NCI-H460 (cell line): ENCODE measurements at regions not wholly inside any gene's neighbourhood (a gene's known extent, or its start where the extent isn't known, plus 50 kb on each side); places are given as distances from the start of the nearest gene placed in this dataset.

Experiments
- DNase-seq: peaks from one replicate; pipeline ENCODE4 v3.0.0-alpha.2; 2016; ENCODE audit warnings: low read depth; ENCODE audit errors: extremely low read depth

- no peak for DNase-seq
These were observed 146.5 kb upstream of the ARGLU1 start for GRCh38 chr13:106714271-106714982.

DNA sequence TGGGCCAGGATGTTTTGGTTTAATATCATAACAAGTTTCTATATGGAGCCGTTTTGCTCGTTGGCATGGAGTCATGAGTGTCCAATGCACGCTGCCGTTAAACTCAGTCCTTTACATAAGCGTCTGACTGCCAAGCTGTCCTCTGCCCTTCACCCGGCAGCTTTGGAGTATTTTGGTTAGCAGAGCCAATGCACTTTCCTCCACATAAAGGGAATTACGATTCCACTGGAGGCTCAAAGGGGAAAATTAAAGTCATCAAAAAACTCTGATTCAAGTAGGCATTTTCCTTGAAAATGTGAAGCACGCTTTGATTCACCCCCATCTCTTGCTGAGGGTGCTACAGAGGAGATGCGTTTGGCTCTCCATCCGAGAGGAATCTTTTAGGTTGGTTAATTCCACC is 144.4 kb upstream of the ARGLU1 start:
- DNase-seq: no peak

DNA sequence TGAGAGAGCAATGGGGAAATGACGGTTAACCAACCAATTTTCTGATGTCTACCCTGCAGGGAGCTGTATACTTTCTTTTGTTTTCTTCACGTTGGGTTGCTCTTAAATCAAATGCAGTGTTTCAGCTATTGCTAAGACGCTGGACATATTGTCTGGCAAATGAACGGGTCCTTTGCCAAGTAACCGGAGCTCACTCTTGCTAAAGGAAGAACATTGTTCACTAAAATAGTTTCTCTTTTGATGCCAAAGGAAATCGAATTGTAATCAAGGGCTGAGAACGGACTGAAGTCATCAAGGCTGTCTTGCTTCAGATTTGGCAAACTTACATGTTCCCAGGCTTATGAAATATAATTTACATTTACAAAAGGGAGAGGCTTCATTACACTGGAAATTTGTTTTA is 142.3 kb upstream of the ARGLU1 start:
- DNase-seq: no peak

GRCh38 chr13:106709522-106709921 is 141.6 kb upstream of the ARGLU1 start:
- DNase-seq: no peak

- DNase-seq: no peak
These were observed 134.6 kb upstream of the ARGLU1 start for GRCh38 chr13:106702505-106702904.

GRCh38 chr13:106701771-106702341 is 133.9 kb upstream of the ARGLU1 start:
- DNase-seq: no peak

- no peak for DNase-seq
These were observed 132.5 kb upstream of the ARGLU1 start for GRCh38 chr13:106700439-106700838.

DNA sequence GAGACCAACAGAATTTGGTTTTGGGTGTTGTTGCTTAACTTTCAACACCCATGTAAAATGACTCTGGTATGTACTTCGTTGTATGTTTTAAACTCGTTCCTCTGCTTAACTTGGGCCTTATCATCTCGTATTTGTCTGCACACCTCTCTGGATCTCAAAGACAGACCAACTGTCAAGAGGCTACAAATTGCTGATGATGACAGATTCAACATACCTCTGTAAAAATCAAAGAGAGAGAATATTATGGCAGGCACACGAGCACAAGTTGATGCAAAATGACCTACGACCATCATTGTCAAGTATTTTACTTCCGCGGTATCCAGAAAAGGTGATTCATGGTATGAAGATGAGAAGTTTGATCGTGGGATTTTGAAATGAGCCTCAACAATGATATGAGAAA is 132.1 kb upstream of the ARGLU1 start:
- DNase-seq: no peak

GRCh38 chr13:106699311-106699710 is 131.4 kb upstream of the ARGLU1 start:
- DNase-seq: no peak

DNA sequence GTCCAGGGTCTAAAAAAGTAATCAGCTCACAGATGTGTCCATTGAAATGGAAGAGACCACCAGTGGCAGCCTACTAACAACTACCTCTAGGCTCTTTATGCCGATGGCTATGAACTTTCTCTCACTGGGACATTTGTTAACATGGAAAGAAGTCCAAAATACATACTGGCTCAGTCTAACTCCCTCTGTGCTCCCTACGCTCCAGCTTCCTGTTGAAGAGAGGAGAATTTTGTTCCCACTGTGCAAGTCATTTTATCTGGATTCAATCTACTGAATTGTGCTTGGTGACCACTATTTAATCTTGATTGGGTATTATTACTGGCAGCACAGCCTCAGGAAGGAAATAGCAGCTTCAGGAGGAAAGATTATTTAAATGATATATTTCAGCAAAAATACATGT is 128.8 kb upstream of the ARGLU1 start:
- no peak for DNase-seq

DNA sequence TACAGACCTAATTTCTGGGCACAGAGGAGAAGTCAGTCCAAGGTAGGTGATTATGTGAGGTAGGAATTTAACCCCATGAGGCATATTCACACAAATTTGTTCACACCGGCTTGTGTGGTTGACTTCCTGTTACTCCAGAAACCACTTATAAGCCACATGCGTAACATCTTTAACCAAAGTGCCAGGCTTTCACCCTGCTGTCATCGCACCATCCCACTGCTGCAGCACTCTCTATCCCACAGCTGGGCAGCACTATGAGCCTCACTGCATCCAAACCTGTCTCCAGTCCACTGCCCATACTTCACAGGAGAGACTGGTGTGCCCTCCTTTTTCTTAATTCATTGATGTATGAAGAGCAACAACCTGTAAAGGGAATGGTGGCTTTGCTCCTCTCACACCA is 128.2 kb upstream of the ARGLU1 start:
- no peak for DNase-seq

DNA sequence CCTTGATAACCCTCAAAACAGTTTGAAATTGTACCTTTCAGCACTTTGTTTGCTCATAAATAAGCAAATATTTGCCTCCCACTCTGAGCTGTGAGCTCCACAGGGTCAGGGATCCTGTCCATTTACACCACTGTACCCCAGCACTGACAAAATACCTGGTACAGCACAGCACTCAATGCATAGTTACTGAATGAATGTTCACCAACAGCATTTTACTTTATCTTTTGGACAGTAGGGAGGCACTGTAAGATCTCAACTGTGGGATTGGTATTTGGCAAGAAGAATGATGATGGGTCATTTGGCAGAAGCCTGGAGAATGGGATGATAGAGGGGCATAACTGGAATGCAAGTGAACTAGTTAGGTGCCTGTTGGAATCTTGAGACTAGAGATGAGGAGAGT is 127.2 kb upstream of the ARGLU1 start:
- DNase-seq: no peak

DNA sequence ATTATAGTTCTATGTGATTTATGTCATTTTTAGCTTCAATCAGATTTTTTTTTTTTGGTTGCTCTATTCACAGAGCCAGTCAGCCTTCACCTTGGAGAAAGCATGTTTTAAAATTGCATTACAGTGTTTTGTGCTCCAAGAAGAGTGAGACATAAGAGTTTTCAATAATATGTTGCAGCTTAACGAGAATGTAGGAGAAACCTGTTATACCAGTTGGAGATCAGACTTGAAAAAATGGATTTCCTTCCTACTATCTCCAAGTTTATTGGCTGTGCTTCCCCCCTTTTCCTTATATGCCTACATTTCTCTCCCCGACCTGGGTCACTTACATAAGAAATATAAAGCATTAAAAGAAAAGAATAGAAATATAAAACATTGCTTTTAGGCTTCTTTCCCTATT is 123.9 kb upstream of the ARGLU1 start:
- no peak for DNase-seq

- no peak for DNase-seq
These were observed 123.4 kb upstream of the ARGLU1 start for GRCh38 chr13:106691341-106691740.

DNA sequence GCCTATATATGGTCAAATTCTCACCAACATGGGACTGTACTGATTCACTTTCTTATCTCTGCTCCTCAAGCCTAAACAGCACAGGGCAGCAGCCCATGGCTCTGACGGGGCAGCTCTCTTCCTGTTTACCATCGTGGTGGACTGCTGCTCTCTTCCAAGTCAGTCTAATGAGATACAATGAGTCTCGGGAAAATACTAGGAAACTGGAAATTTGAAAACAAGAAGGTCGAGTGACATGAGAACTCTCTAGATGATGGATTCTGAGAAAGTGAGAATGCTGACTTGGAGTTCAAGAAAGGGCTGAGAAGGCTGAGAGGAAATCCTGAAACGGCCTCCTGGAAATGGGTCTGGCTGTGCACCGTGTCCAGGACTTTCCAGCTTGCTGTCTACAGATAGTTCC is 122.8 kb upstream of the ARGLU1 start:
- no peak for DNase-seq

DNA sequence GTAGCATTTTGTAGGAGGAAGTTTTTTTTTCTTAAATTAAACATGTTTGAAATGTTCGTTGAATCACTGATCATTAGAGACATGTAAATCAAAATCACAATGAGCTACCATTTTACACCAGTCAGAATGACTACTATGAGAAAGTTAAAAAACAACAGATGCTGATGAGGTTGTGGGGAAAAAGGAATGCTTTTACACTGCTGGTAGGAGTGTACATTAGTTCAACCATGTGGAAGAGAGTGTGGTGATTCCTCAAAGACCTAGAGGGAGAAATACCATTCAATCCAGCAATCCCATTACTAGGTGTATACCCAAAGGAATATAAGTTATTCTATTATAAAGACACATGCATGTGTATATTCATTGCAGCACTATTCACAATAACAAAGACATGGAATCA is 122.0 kb upstream of the ARGLU1 start:
- no peak for DNase-seq

DNA sequence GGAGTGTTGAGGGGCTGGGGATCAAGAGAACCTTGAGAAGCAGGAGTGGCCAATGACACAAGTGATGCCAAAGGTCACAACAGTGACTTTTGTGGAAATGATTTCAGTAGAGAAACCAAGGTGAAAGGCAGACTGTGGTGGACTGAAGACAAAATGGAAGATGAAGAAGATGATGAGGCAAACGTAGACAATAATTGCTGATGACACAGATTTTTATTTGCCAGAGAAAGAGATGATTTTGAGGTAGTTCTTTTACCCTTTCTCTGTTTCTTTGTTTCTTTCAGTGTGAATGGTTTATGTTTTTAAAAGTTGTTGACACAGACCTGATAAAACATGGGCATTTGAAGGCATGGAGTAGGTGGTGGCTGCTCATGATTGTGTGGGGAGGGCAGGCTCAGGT is 121.0 kb upstream of the ARGLU1 start:
- DNase-seq: no peak

DNA sequence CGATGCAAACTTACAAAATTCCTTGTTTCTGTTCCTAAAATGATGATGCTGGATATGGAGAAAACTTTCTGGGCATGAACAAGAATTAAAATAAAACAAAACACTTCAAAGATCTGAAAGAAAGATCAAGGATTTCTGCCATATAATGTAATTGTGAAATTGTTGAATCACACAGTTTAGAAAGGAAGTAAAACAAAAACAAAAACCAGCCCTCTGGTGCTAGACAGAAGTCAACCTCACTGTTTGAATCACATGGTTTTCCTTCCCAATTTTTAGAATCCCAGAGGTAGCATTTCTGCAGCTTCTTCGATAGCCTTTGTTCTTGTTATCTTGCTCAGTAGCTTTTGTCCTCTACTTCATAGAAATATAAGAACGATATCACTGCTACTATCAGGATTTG is 118.2 kb upstream of the ARGLU1 start:
- DNase-seq: no peak

- no peak for DNase-seq
These were observed 117.2 kb upstream of the ARGLU1 start for GRCh38 chr13:106685143-106685542.

- no peak for DNase-seq
These were observed 116.0 kb upstream of the ARGLU1 start for GRCh38 chr13:106683918-106684317.

DNA sequence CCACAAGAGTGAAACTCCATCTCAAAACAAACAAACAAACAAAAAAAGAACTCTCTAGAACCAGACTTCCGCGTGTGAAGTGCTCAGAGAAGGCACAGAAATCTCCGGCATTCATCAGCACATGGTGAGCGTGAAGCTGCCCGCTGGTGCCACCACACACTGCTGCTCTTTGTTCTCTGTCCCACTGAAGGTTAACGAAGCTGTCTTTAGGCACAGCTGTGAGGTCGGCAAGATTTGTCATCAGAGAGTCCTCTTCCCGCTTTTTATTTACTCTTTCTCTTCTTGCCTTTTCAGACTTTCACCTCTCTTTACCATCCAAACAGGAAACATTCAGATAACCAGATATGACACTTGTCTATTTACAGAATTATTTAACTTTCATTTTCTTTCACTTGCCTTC is 115.2 kb upstream of the ARGLU1 start:
- no peak for DNase-seq

DNA sequence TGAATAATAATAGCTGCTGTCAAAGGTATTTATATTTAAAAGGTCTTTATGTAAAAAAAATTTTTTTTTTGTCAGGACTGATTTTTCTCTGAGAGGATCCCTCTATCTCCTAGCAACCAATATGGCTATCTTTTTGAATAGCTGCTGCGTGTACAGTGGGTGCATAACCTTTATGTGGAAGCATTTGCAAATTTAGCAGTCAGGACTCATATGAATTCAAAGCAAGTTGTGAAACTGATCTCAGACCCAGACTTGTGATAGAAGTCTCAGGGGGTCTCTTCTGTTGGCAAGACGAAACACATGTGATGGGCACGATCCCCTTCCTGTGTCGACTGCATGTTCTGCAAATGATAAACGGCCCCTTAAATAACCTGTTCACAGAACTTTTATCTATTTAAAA is 114.1 kb upstream of the ARGLU1 start:
- DNase-seq: no peak

DNA sequence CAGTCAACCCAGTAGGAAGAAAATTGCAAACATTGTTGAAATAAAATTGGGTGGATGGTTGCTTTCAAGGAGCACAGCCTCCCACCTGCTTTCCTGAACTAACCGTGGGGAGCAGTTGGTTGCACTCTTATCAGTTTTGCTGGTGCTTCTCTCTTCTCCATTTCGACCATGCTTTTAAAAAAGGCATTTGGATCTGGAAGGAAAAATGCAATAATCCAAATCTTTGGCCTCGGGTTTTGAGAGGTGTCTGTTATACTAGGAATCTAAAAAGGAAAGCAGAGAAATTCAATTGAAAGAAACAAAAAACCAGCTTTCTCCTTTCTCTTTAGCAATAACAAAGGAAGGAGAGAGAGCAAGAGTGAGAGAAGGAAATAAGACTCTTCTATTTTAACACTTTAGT is 113.6 kb upstream of the ARGLU1 start:
- DNase-seq: no peak
